ENCODE measurements at regions not wholly inside any gene's neighbourhood (a gene's known extent, or its start where the extent isn't known, plus 50 kb on each side); places are given as distances from the start of the nearest gene placed in this dataset.

DNA sequence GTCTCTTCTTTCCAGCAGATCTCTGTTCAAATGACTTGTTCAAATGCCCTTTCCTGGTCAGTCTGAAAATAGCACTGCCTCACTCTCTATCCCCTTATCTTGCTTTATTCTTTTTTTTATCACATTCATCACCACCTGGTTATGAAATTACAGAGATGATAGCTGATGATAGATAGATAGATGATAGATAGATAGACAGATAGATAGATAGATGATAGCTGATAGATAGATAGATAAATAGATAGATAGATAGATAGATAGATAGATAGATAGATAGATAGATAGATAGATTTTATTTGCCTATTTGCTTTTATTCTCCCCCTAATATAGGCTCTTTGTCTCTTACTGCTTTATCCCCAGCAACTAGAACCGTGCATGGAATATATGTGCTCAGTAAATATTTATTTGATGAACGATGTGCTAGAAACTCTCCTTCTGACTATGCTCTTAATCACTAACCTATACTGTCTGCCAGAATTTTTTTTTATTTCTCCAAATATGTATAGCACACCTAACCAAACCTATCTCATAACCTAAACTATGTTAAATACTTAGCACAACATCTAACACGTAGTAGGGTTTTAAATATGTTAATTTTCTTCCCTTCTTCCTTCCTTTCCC is 372.8 kb upstream of the DUSP10 start:
- no peaks in the 10 kb centered on the region for H3K4me1 ChIP-seq
- ATAC-seq = no peak
- H3K9me3 ChIP-seq = no peaks in the 10 kb centered on the region
- intact Hi-C loops (cut with DNase I; ENCODE audit: low total_unique reads) (no loop called here), in situ Hi-C loops (cut with MboI; ENCODE audit: low sequenced_read_pairs in 4 of 4) (no loop called here)
- H3K36me3 ChIP-seq = no peaks in the 10 kb centered on the region
- H3K4me3 ChIP-seq = no peak overlapping the region
- H3K27me3 ChIP-seq = no peaks in the 10 kb centered on the region
- no peak overlapping the region for H3K27ac ChIP-seq
- no peak for TF ChIP-seq POLR2A (IDR thresholded peaks at IDR 0.05)
- TF ChIP-seq CTCF (IDR thresholded peaks at IDR 0.05 in 4 of 5, conservative IDR thresholded peaks at IDR 0.05 in 1 of 5) = no peak
- DNase-seq = no peak

DNA sequence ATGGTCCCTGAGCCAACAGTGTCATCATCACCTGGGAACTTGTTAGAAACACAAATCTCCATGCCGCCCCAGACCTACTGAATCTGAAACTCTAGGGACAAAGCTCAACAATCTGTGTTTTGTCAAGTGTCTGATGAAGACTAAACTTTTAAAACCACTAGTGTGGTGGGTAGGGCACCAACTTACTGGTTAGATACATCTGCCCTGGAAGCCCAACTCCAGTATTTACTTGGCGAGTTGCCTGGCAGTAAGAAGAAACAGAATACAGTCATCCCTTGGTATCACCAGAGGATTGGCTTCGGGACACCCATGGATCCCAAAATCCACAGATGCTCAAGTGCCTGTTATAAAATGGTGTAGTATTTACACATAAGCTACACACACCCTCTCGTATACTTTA is 367.9 kb upstream of the DUSP10 start:
- intact Hi-C loops (cut with DNase I; ENCODE audit: low total_unique reads) = no loop called here
- TF ChIP-seq CTCF (IDR thresholded peaks at IDR 0.05 in 4 of 5, conservative IDR thresholded peaks at IDR 0.05 in 1 of 5) = no peak
- no peak for TF ChIP-seq POLR2A (IDR thresholded peaks at IDR 0.05)
- Histone ChIP-seq H3K9me3 (no peaks in the 10 kb centered on the region), H3K36me3 (no peaks in the 10 kb centered on the region), H3K4me3 (no peak overlapping the region), H3K27ac (no peak overlapping the region), H3K27me3 (no peaks in the 10 kb centered on the region), H3K4me1 (no peaks in the 10 kb centered on the region)
- in situ Hi-C loops (cut with MboI; ENCODE audit: low sequenced_read_pairs in 4 of 4) = no loop called here
- no peak for DNase-seq
- no peak for ATAC-seq

- intact Hi-C loops (cut with DNase I; ENCODE audit: low total_unique reads) (no loop called here), in situ Hi-C loops (cut with MboI; ENCODE audit: low sequenced_read_pairs in 4 of 4) (no loop called here)
- Histone ChIP-seq H3K27me3 (no peaks in the 10 kb centered on the region), H3K27ac (no peak overlapping the region), H3K36me3 (no peaks in the 10 kb centered on the region), H3K9me3 (no peaks in the 10 kb centered on the region), H3K4me1 (no peaks in the 10 kb centered on the region), H3K4me3 (no peak overlapping the region)
- TF ChIP-seq CTCF (IDR thresholded peaks at IDR 0.05 in 4 of 5, conservative IDR thresholded peaks at IDR 0.05 in 1 of 5) = no peak
- no peak for TF ChIP-seq POLR2A (IDR thresholded peaks at IDR 0.05)
- ATAC-seq (no peak), DNase-seq (no peak)
These were observed 366.1 kb upstream of the DUSP10 start for GRCh38 chr1:222107975-222108374.

- TF ChIP-seq CTCF (IDR thresholded peaks at IDR 0.05 in 4 of 5, conservative IDR thresholded peaks at IDR 0.05 in 1 of 5) (no peak), POLR2A (IDR thresholded peaks at IDR 0.05) (no peak)
- Histone ChIP-seq H3K27ac (no peak overlapping the region), H3K36me3 (no peaks in the 10 kb centered on the region), H3K27me3 (no peaks in the 10 kb centered on the region), H3K4me3 (no peak overlapping the region), H3K4me1 (no peaks in the 10 kb centered on the region), H3K9me3 (no peaks in the 10 kb centered on the region)
- no peak for ATAC-seq
- intact Hi-C loops (cut with DNase I; ENCODE audit: low total_unique reads) (no loop called here), in situ Hi-C loops (cut with MboI; ENCODE audit: low sequenced_read_pairs in 4 of 4) (no loop called here)
- no peak for DNase-seq
These were observed 365.4 kb upstream of the DUSP10 start for GRCh38 chr1:222107267-222107666.

GRCh38 chr1:222106377-222106776 is 364.5 kb upstream of the DUSP10 start:
- ATAC-seq = no peak
- Histone ChIP-seq H3K36me3 (no peaks in the 10 kb centered on the region), H3K4me3 (no peak overlapping the region), H3K4me1 (no peaks in the 10 kb centered on the region), H3K9me3 (no peaks in the 10 kb centered on the region), H3K27ac (no peak overlapping the region), H3K27me3 (no peaks in the 10 kb centered on the region)
- TF ChIP-seq CTCF (IDR thresholded peaks at IDR 0.05 in 4 of 5, conservative IDR thresholded peaks at IDR 0.05 in 1 of 5) = no peak
- TF ChIP-seq POLR2A (IDR thresholded peaks at IDR 0.05) = no peak
- no peak for DNase-seq
- intact Hi-C loops (cut with DNase I; ENCODE audit: low total_unique reads) = no loop called here
- in situ Hi-C loops (cut with MboI; ENCODE audit: low sequenced_read_pairs in 4 of 4) = no loop called here
